ENCODE measurements at regions not wholly inside any gene's neighbourhood (a gene's known extent, or its start where the extent isn't known, plus 50 kb on each side); places are given as distances from the start of the nearest gene placed in this dataset.
"Not testable (repeated sequence)": the region's sequence is repeated elsewhere in the genome, so short reads cannot be mapped to it uniquely, and the experiment has no call there.

DNA sequence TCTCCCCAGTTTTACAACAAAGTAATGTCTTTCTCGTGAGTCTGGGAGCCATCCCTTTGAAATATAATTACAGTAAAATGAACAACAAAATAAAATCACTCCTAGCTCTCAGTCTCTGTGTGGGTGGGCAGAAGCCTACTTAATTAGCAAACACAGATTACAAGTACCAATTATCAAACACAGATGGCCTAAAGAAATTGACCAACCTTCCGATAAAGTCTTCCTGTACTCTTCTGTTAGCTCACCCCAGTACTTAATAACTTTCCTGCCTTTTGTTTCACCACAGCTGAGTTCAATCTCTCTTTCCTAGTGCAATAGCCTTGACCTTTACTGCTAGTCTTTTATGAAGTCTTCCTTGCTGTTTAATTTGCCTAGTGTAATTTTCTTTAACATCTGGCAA, 719.2 kb upstream of the MBL2 start:
- CTCF ChIA-PET = no interaction called here
- H3K9me3 Mint-ChIP-seq (ENCODE audit: low read depth, unreplicated experiment) = no peaks in the 10 kb centered on the region
- no TSS peak for BruUV-seq (replicated peaks)
- H3K27me3 Mint-ChIP-seq (ENCODE audit: unreplicated experiment) = no peaks in the 10 kb centered on the region
- TF ChIP-seq, protein P1, sequence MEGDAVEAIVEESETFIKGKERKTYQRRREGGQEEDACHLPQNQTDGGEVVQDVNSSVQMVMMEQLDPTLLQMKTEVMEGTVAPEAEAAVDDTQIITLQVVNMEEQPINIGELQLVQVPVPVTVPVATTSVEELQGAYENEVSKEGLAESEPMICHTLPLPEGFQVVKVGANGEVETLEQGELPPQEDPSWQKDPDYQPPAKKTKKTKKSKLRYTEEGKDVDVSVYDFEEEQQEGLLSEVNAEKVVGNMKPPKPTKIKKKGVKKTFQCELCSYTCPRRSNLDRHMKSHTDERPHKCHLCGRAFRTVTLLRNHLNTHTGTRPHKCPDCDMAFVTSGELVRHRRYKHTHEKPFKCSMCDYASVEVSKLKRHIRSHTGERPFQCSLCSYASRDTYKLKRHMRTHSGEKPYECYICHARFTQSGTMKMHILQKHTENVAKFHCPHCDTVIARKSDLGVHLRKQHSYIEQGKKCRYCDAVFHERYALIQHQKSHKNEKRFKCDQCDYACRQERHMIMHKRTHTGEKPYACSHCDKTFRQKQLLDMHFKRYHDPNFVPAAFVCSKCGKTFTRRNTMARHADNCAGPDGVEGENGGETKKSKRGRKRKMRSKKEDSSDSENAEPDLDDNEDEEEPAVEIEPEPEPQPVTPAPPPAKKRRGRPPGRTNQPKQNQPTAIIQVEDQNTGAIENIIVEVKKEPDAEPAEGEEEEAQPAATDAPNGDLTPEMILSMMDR (IDR thresholded peaks at IDR 0.05; ENCODE audit: unreplicated experiment) = no peak
- no peak for DNase-seq
- H3K4me1 Mint-ChIP-seq (ENCODE audit: low read depth, unreplicated experiment) = no peaks in the 10 kb centered on the region
- H3K27ac Mint-ChIP-seq (ENCODE audit: unreplicated experiment) = no peak overlapping the region
- H3K36me3 Mint-ChIP-seq (ENCODE audit: insufficient read depth, unreplicated experiment) = no peaks in the 10 kb centered on the region
- H3K4me3 Mint-ChIP-seq (ENCODE audit: low read depth, unreplicated experiment) = no peak overlapping the region
- intact Hi-C loops (cut with micrococcal nuclease; ENCODE audit: unreplicated experiment) = no loop called here

DNA sequence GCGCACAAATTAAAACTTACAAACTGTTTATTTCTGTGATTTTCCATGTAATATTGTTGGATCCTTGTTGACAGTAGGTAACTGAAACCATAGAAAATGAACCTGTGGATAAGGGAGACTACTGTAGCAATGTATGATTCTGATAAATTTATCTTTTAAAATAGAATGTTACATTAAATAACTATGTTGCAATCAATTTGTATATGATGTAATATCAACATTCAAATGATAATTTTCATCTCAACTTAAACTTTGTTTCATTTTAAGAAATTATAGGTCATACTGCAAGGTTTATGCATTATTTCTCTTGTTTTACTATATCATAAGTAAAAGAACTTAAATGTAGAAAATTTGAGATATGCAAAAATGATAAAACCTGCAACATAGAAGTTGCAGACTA, 718.0 kb upstream of the MBL2 start:
- no peak for DNase-seq
- no peak overlapping the region for H3K27ac Mint-ChIP-seq (ENCODE audit: unreplicated experiment)
- H3K27me3 Mint-ChIP-seq (ENCODE audit: unreplicated experiment) = no peaks in the 10 kb centered on the region
- no peaks in the 10 kb centered on the region for H3K36me3 Mint-ChIP-seq (ENCODE audit: insufficient read depth, unreplicated experiment)
- TF ChIP-seq, protein P1 (IDR thresholded peaks at IDR 0.05; ENCODE audit: unreplicated experiment) = no peak
- no peaks in the 10 kb centered on the region for H3K4me1 Mint-ChIP-seq (ENCODE audit: low read depth, unreplicated experiment)
- no TSS peak for BruUV-seq (replicated peaks)
- H3K4me3 Mint-ChIP-seq (ENCODE audit: low read depth, unreplicated experiment) = no peak overlapping the region
- peaks cover 7% of the 10 kb centered on the region for H3K9me3 Mint-ChIP-seq (ENCODE audit: low read depth, unreplicated experiment)
- intact Hi-C loops (cut with micrococcal nuclease; ENCODE audit: unreplicated experiment) = no loop called here
- CTCF ChIA-PET = no interaction called here

DNA sequence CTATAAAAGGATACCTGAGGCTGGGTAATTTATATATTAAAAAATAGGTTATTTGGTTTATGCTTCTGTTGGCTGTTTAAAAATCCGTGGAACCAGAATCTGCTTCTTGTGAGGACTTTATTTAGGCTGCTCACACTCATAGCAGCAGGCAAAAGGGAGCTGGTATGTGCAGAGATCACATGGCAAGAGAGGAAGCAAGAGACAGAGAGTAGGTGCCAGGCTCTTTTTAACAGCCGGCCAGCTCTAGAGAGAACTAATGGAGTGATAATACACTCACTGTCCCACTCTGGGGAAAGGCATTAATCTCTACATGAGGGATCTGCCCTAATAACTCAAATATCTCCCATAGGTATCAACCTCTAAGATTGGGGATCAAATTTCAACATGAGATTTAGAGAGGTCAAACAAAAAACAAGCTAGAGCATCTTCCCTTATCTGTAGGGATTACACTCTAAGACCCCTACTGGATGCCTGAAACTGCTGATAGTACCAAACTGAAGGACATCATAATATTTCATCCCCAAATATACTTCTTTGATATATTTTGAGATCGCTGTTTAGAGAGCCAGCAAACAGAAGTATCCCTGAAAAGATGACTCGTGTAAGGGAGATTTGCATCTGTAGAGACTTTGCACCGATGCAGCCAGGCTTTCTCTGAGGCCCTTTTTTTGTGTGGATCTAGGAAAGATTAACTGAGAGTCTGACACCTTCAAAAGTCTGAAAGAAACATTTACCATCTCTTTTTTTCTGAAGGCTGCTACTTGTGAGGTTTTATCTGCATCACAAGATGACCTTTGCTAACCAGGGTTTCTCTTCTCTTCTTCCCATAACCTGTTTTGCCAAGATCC, 717.0 kb upstream of the MBL2 start:
- TF ChIP-seq, protein P1 (IDR thresholded peaks at IDR 0.05; ENCODE audit: unreplicated experiment) = no peak
- H3K36me3 Mint-ChIP-seq (ENCODE audit: insufficient read depth, unreplicated experiment) = no peaks in the 10 kb centered on the region
- H3K27ac Mint-ChIP-seq (ENCODE audit: unreplicated experiment) = no peak overlapping the region
- CTCF ChIA-PET = no interaction called here
- H3K9me3 Mint-ChIP-seq (ENCODE audit: low read depth, unreplicated experiment) = peaks cover 10% of the 10 kb centered on the region
- BruUV-seq (replicated peaks) = no TSS peak
- no peaks in the 10 kb centered on the region for H3K4me1 Mint-ChIP-seq (ENCODE audit: low read depth, unreplicated experiment)
- DNase-seq = no peak
- H3K4me3 Mint-ChIP-seq (ENCODE audit: low read depth, unreplicated experiment) = no peak overlapping the region
- intact Hi-C loops (cut with micrococcal nuclease; ENCODE audit: unreplicated experiment) = no loop called here
- H3K27me3 Mint-ChIP-seq (ENCODE audit: unreplicated experiment) = no peaks in the 10 kb centered on the region

DNA sequence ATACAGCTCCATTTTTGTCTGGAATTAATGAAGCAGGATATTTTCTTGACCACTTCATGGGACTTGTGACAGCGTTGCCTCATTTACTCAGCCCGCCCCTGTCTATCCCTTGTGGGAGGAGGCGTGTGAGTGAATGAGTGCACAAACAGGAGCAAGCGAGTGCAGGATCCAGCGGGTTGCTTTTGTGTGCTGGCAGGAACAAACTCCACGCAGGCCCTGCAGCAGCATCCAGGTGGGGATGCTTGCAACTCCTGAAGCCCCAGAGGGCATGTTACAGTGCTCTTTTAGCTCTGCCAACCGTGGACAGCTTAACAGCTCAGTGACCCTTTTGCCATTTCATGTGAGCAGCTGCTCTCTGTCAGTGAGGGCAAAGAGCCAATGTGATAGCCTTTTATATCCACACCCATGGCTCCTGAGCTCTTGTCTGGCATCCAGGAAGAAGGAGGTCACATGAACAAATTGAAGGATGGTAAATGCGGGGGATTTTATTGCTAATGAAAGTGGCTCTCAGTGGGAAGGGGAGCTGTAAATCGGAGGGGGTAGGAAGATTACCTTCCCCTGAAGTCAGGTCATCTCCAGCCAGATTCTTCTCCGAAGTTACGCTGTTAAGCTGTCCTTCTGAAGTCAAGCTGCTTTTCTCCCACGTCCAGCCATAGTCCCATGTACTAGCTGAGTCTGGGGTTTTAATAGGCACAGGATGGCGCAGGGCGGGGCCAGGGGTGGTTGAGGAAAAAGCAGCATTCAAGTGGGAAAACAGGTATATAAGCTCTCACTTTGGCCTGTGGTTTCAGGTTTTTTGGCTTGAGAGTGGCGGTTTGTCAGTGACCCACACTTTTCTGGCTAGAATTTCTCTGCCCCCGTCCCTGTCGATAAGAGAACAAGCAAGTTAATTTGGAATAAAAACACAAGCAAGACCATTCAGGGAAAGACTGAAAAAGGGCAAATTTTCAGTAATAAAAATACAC, 714.7 kb upstream of the MBL2 start:
- H3K27me3 Mint-ChIP-seq (ENCODE audit: unreplicated experiment) = no peaks in the 10 kb centered on the region
- BruUV-seq (replicated peaks) = no TSS peak
- H3K4me1 Mint-ChIP-seq (ENCODE audit: low read depth, unreplicated experiment) = no peaks in the 10 kb centered on the region
- no peak for DNase-seq
- H3K4me3 Mint-ChIP-seq (ENCODE audit: low read depth, unreplicated experiment) = no peak overlapping the region
- CTCF ChIA-PET = no interaction called here
- peaks cover 10% of the 10 kb centered on the region for H3K9me3 Mint-ChIP-seq (ENCODE audit: low read depth, unreplicated experiment)
- TF ChIP-seq, protein P1 (IDR thresholded peaks at IDR 0.05; ENCODE audit: unreplicated experiment) = no peak
- no peak overlapping the region for H3K27ac Mint-ChIP-seq (ENCODE audit: unreplicated experiment)
- intact Hi-C loops (cut with micrococcal nuclease; ENCODE audit: unreplicated experiment) = no loop called here
- no peaks in the 10 kb centered on the region for H3K36me3 Mint-ChIP-seq (ENCODE audit: insufficient read depth, unreplicated experiment)

DNA sequence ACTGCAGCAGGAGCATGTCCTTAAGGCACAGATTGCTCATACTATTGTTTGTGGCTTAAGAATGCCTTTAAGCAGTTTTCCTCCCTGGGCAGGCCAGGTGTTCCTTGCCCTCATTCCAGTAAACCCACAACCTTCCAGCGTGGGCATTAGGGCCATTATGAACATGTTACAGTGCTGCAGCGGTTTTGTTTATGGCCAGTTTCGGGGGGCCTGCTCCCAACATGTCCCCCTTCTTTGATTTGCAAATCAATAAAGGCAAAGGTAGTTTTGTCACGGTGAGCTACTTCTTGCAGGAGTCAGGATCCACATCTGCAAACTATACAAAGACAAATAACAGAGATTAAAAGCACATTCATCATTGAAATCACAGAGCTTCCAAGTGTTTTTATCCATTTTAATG, 712.8 kb upstream of the MBL2 start:
- H3K27me3 Mint-ChIP-seq (ENCODE audit: unreplicated experiment); DNase-seq; H3K4me1 Mint-ChIP-seq (ENCODE audit: low read depth, unreplicated experiment); intact Hi-C loops (cut with micrococcal nuclease; ENCODE audit: unreplicated experiment); H3K36me3 Mint-ChIP-seq (ENCODE audit: insufficient read depth, unreplicated experiment); H3K4me3 Mint-ChIP-seq (ENCODE audit: low read depth, unreplicated experiment); CTCF ChIA-PET; H3K9me3 Mint-ChIP-seq (ENCODE audit: low read depth, unreplicated experiment); H3K27ac Mint-ChIP-seq (ENCODE audit: unreplicated experiment); BruUV-seq (replicated peaks): not testable (repeated sequence)

Measured in Calu3 (cell line).